GM12878 (cell line): ENCODE measurements at regions not wholly inside any gene's neighbourhood (a gene's known extent, or its start where the extent isn't known, plus 50 kb on each side); places are given as distances from the start of the nearest gene placed in this dataset.

Experiments
- ATAC-seq: fragments of 200-7000 bp; cut with Tn5 transposase; 3 replicates; pipeline ENCODE4 v1.9.1; 2020; ENCODE audit warnings: mild to moderate bottlenecking, moderate library complexity
- BruUV-seq: library from RNA; stranded (reverse); fragments of 400-500 nt; replicated peaks from 2 replicates; lab custom pipeline; 2021; lab: Mats Ljungman, UMichigan
- CTCF ChIA-PET: fragments of 300-600 bp; sonication (Branson Sonifier 250); formaldehyde crosslinking; extraction: SDS; loops from one replicate; lab custom pipeline; 2021; ENCODE audit warnings: inconsistent platforms; lab: Yijun Ruan, JAX
- POLR2A ChIA-PET: fragments of 350-600 bp; formaldehyde crosslinking; extraction: SDS; loops from one replicate; lab custom pipeline; 2021; ENCODE audit warnings: inconsistent platforms; lab: Charles Lee
- RAD21 ChIA-PET: fragments of 300-600 bp; sonication (Branson Sonifier 250); formaldehyde crosslinking; loops from one replicate; lab custom pipeline; 2023; ENCODE audit warnings: antibody characterized with exemption; ENCODE audit not compliant: unreplicated experiment; lab: Charles Lee
- SMC1A ChIA-PET: fragments of 300-600 bp; sonication (Branson Sonifier 250); formaldehyde crosslinking; loops from one replicate; lab custom pipeline; 2023; ENCODE audit not compliant: unreplicated experiment, uncharacterized antibody; lab: Charles Lee
- DNase-seq: peaks from one replicate; pipeline ENCODE4 v3.0.0-alpha.2; 2011; ENCODE audit warnings: low read depth, low spot score
- FAIRE-seq: peaks from 3 replicates; lab custom pipeline; 2011; peaks lifted over from hg19 to GRCh38; lab: Jason Lieb, UNC
- H2AFZ ChIP-seq: 2 replicates; pipeline ENCODE4 v1.6.0; 2011; ENCODE audit warnings: low read depth, low read length, control low read depth; ENCODE audit not compliant: control insufficient read depth
- H3K27ac ChIP-seq: 2 replicates; pipeline ENCODE4 v1.5.1; 2011; ENCODE audit warnings: control low read depth; ENCODE audit not compliant: control insufficient read depth, insufficient read depth
- H3K27me3 ChIP-seq, 2 experiments: replicated peaks in 1 of 2; 2 replicates each; pipeline versions ENCODE4 v1.6.0 to v1.6.1; 2011; ENCODE audit warnings: low read length in 1 of 2; ENCODE audit not compliant: control insufficient read depth in 2 of 2, insufficient read depth in 2 of 2
- H3K36me3 ChIP-seq, 2 experiments: 2 replicates each; pipeline ENCODE4 v1.5.1; 2011; ENCODE audit warnings: low read length in 1 of 2; ENCODE audit not compliant: control insufficient read depth in 2 of 2, insufficient read depth in 2 of 2
- H3K4me1 ChIP-seq: 2 replicates; pipeline ENCODE4 v1.6.1; 2011; ENCODE audit warnings: mild to moderate bottlenecking, low read length, moderate library complexity, mixed read lengths; ENCODE audit not compliant: control insufficient read depth, insufficient read depth
- H3K4me2 ChIP-seq: 2 replicates; pipeline ENCODE4 v1.6.0; 2011; ENCODE audit warnings: control low read depth; ENCODE audit not compliant: control insufficient read depth, insufficient read depth
- H3K4me3 ChIP-seq: fragments of 200-600 bp; sonication (generic); 2 replicates; pipeline ENCODE4 v1.5.1; 2016
- H3K79me2 ChIP-seq: 2 replicates; pipeline ENCODE4 v1.6.0; 2011; ENCODE audit warnings: low read length; ENCODE audit not compliant: control insufficient read depth, insufficient read depth
- H3K9ac ChIP-seq: 2 replicates; pipeline ENCODE4 v1.8.0; 2011; ENCODE audit warnings: low read length, control low read depth, mixed read lengths; ENCODE audit not compliant: control insufficient read depth, insufficient read depth
- H3K9me3 ChIP-seq: replicated peaks from 3 replicates; pipeline ENCODE4 v1.5.1; 2011; ENCODE audit warnings: mild to moderate bottlenecking, low read length; ENCODE audit not compliant: control insufficient read depth, insufficient read depth
- H4K20me1 ChIP-seq: 2 replicates; pipeline ENCODE4 v1.6.0; 2011; ENCODE audit not compliant: control insufficient read depth, insufficient read depth
- ASH2L ChIP-seq: fragments of 300-600, 200-600 bp; sonication (generic); IDR thresholded peaks from 2 replicates; pipeline ENCODE4 v1.6.1; 2017; ENCODE audit warnings: low read depth, mild to moderate bottlenecking, borderline replicate concordance
- BRCA1 ChIP-seq: IDR thresholded peaks from 2 replicates; pipeline ENCODE4 v1.6.1; 2011; ENCODE audit warnings: low read depth, low read length, improper control_type of control experiment
- FOS ChIP-seq: IDR thresholded peaks from 3 replicates; pipeline ENCODE4 v1.6.1; 2011; ENCODE audit warnings: borderline replicate concordance; ENCODE audit not compliant: insufficient read length; ENCODE audit errors: extremely low read depth
- GATAD2B ChIP-seq: fragments of 450-650 bp; conservative IDR thresholded peaks from 2 replicates; pipeline ENCODE4 v1.6.1; 2017; ENCODE audit warnings: low read depth, mild to moderate bottlenecking, moderate library complexity
- HCFC1 ChIP-seq: fragments of 150-350 bp; IDR thresholded peaks from 2 replicates; pipeline ENCODE4 v1.6.1; 2014; ENCODE audit warnings: low read length
- IKZF1 ChIP-seq: fragments of 450-650 bp; conservative IDR thresholded peaks from 2 replicates; pipeline ENCODE4 v1.6.1; 2017; ENCODE audit warnings: antibody characterized with exemption, mild to moderate bottlenecking
- IRF4 ChIP-seq: IDR thresholded peaks from 2 replicates; pipeline ENCODE4 v1.6.1; 2011; ENCODE audit warnings: low read depth, low read length
- KDM1A ChIP-seq: fragments of 200-600 bp; sonication (generic); IDR thresholded peaks from 2 replicates; pipeline ENCODE4 v1.6.1; 2016; ENCODE audit warnings: borderline replicate concordance
- LARP7 ChIP-seq: fragments of 450-650 bp; IDR thresholded peaks from 2 replicates; pipeline ENCODE4 v1.6.1; 2017; ENCODE audit warnings: mild to moderate bottlenecking
- NFIC ChIP-seq: IDR thresholded peaks from 2 replicates; pipeline ENCODE4 v1.6.1; 2012; ENCODE audit warnings: low read depth, mild to moderate bottlenecking, inconsistent platforms, low read length, moderate library complexity
- NR2C1 ChIP-seq: fragments of 450-650 bp; IDR thresholded peaks from 2 replicates; pipeline ENCODE4 v1.6.1; 2017; ENCODE audit warnings: antibody characterized with exemption, mild to moderate bottlenecking, moderate library complexity
- POLR2A ChIP-seq: IDR thresholded peaks from 2 replicates; pipeline ENCODE4 v1.6.1; 2011; ENCODE audit warnings: low read depth, mild to moderate bottlenecking, low read length
- POLR2AphosphoS5 ChIP-seq: IDR thresholded peaks from 2 replicates; pipeline ENCODE4 v1.6.1; 2011; ENCODE audit warnings: mild to moderate bottlenecking, low read length, inconsistent platforms
- SIX5 ChIP-seq: IDR thresholded peaks from 2 replicates; pipeline ENCODE4 v1.6.1; 2011; ENCODE audit warnings: mild to moderate bottlenecking, low read depth, low read length, moderate library complexity; ENCODE audit not compliant: severe bottlenecking
- TARDBP ChIP-seq: IDR thresholded peaks from 2 replicates; pipeline ENCODE4 v1.6.1; 2016; ENCODE audit warnings: borderline replicate concordance
- TBL1XR1 ChIP-seq: IDR thresholded peaks from 2 replicates; pipeline ENCODE4 v1.6.1; 2012; ENCODE audit warnings: low read depth, low read length, improper control_type of control experiment
- YY1 ChIP-seq: IDR thresholded peaks from 2 replicates; pipeline ENCODE4 v1.6.1; 2011; ENCODE audit warnings: low read depth, mild to moderate bottlenecking, low read length
- ZBTB33 ChIP-seq: fragments of 450-650 bp; IDR thresholded peaks from 2 replicates; pipeline ENCODE4 v1.6.1; 2017; ENCODE audit warnings: mild to moderate bottlenecking
- WGBS: methylation state at CpG from one replicate; pipeline ENCODE4 v1.1.6; 2016; ENCODE audit warnings: low lambda C conversion rate; ENCODE audit not compliant: insufficient replicate concordance, insufficient coverage; ENCODE audit errors: missing lambda C conversion rate; 5-methylcytosine and 5-hydroxymethylcytosine counted together
- in situ Hi-C: fragments of 300-500 bp; cut with MboI; formaldehyde crosslinking; loops from 9 replicates; pipeline ENCODE4 v1.14.3; 2018; ENCODE audit warnings: mixed read lengths
- intact Hi-C: fragments of 100-400 bp; cut with micrococcal nuclease; formaldehyde crosslinking; loops from one replicate; pipeline ENCODE4 v1.14.2; 2022; ENCODE audit not compliant: unreplicated experiment
- TF ChIP-seq, protein P1 (sequence below): IDR thresholded peaks from 2 replicates; pipeline ENCODE4 v1.6.1; 2012; ENCODE audit warnings: low read depth, low read length, improper control_type of control experiment
- TF ChIP-seq, protein P2 (sequence below): IDR thresholded peaks from 2 replicates; pipeline ENCODE4 v1.6.1; 2012; ENCODE audit warnings: improper control_type of control experiment, low read depth, low read length; ENCODE audit not compliant: insufficient replicate concordance

DNA sequence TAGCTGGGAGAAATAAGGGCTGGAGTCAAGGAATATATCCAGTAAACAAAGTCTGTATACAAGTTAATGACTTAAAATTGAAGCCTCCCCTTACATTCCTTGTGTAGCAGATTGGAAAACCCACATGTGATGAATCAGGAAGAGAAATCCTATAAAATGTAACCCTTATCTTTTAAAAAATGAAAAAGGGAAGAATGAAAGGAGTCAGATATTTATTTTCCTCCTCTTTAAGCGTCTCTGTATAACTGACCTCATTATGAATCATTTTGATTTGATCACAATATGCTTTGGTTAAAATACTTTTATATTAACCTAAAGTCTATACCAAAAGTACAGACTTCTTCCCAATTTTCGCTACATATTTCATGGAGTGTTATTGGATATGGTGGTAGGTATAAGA, 316.3 kb upstream of the STAC start:
- no TSS peak for BruUV-seq
- 0% methylated on average over 2 of the region's 2 CpGs for WGBS
- Histone ChIP-seq H3K36me3 (no peaks in the 10 kb centered on the region), H3K27me3 (no peaks in the 10 kb centered on the region), H3K4me1 (no peaks in the 10 kb centered on the region), H3K79me2 (no peaks in the 10 kb centered on the region), H3K9ac (no peak overlapping the region)
- CTCF ChIA-PET: no interaction called here
- POLR2A ChIA-PET: no interaction called here
- intact Hi-C loops: no loop called here
- SMC1A ChIA-PET: interaction anchor here (1.1 kb wide), 1 partner anchor 636 kb away, joined by 3 read pairs; no protein-coding TSS in a partner anchor
- FAIRE-seq (no peak), DNase-seq (no peak)
- TF ChIP-seq FOS: no peak
- no peak for TF ChIP-seq NR2C1
- no peak for TF ChIP-seq IKZF1
- no peak for TF ChIP-seq YY1
- no peak for TF ChIP-seq SIX5
- TF ChIP-seq ZBTB33: no peak
- no peak for TF ChIP-seq POLR2A
- TF ChIP-seq GATAD2B: no peak
- TF ChIP-seq IRF4: no peak
- no peak for TF ChIP-seq HCFC1
- no peak for TF ChIP-seq BRCA1
- TF ChIP-seq POLR2AphosphoS5: no peak
- no peak for TF ChIP-seq ASH2L
- TF ChIP-seq, protein P1, sequence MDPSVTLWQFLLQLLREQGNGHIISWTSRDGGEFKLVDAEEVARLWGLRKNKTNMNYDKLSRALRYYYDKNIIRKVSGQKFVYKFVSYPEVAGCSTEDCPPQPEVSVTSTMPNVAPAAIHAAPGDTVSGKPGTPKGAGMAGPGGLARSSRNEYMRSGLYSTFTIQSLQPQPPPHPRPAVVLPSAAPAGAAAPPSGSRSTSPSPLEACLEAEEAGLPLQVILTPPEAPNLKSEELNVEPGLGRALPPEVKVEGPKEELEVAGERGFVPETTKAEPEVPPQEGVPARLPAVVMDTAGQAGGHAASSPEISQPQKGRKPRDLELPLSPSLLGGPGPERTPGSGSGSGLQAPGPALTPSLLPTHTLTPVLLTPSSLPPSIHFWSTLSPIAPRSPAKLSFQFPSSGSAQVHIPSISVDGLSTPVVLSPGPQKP: no peak
- TF ChIP-seq, protein P2, sequence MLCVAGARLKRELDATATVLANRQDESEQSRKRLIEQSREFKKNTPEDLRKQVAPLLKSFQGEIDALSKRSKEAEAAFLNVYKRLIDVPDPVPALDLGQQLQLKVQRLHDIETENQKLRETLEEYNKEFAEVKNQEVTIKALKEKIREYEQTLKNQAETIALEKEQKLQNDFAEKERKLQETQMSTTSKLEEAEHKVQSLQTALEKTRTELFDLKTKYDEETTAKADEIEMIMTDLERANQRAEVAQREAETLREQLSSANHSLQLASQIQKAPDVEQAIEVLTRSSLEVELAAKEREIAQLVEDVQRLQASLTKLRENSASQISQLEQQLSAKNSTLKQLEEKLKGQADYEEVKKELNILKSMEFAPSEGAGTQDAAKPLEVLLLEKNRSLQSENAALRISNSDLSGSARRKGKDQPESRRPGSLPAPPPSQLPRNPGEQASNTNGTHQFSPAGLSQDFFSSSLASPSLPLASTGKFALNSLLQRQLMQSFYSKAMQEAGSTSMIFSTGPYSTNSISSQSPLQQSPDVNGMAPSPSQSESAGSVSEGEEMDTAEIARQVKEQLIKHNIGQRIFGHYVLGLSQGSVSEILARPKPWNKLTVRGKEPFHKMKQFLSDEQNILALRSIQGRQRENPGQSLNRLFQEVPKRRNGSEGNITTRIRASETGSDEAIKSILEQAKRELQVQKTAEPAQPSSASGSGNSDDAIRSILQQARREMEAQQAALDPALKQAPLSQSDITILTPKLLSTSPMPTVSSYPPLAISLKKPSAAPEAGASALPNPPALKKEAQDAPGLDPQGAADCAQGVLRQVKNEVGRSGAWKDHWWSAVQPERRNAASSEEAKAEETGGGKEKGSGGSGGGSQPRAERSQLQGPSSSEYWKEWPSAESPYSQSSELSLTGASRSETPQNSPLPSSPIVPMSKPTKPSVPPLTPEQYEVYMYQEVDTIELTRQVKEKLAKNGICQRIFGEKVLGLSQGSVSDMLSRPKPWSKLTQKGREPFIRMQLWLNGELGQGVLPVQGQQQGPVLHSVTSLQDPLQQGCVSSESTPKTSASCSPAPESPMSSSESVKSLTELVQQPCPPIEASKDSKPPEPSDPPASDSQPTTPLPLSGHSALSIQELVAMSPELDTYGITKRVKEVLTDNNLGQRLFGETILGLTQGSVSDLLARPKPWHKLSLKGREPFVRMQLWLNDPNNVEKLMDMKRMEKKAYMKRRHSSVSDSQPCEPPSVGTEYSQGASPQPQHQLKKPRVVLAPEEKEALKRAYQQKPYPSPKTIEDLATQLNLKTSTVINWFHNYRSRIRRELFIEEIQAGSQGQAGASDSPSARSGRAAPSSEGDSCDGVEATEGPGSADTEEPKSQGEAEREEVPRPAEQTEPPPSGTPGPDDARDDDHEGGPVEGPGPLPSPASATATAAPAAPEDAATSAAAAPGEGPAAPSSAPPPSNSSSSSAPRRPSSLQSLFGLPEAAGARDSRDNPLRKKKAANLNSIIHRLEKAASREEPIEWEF: no peak
- TF ChIP-seq NFIC: no peak
- no peak for TF ChIP-seq LARP7
- no peak for TF ChIP-seq TBL1XR1
- no peak for TF ChIP-seq TARDBP
- TF ChIP-seq KDM1A: no peak
- TF ChIP-seq, all 136 proteins: peak for 0
- RAD21 ChIA-PET: no interaction called here
- Histone ChIP-seq H4K20me1 (no peaks in the 10 kb centered on the region), H3K4me3 (no peak overlapping the region), H2AFZ (no peak overlapping the region), H3K4me2 (no peak overlapping the region), H3K27ac (no peak overlapping the region), H3K9me3 (no peaks in the 10 kb centered on the region)
- in situ Hi-C loops: no loop called here
- ATAC-seq: no peak
